B cell (primary cell): ENCODE measurements at regions not wholly inside any gene's neighbourhood (a gene's known extent, or its start where the extent isn't known, plus 50 kb on each side); places are given as distances from the start of the nearest gene placed in this dataset.

Experiments
- ATAC-seq: fragments of 200-7000 bp; cut with Tn5 transposase; one replicate; pipeline ENCODE4 v1.10.0; 2021; ENCODE audit warnings: low read depth, mild to moderate bottlenecking, moderate number of reproducible peaks, moderate library complexity
- CTCF ChIA-PET: fragments of 350-600 bp; sonication (Branson Sonifier 250); formaldehyde crosslinking; loops from one replicate; lab custom pipeline; 2021; ENCODE audit warnings: antibody characterized with exemption, inconsistent platforms; lab: Charles Lee
- POLR2A ChIA-PET: fragments of 350-600 bp; sonication (Branson Sonifier 250); formaldehyde crosslinking; loops from one replicate; lab custom pipeline; 2021; ENCODE audit warnings: antibody characterized with exemption; lab: Charles Lee
- DNase-seq: peaks from one replicate; pipeline ENCODE4 v3.0.0; 2013
- H2AFZ ChIP-seq: 2 replicates; pipeline ENCODE4 v1.6.1; 2012; ENCODE audit warnings: mild to moderate bottlenecking, low read depth, low read length; ENCODE audit not compliant: insufficient read depth, poor library complexity, severe bottlenecking
- H3K27ac ChIP-seq, 2 donors: 1 replicate in 1 of 2; 2 replicates in 1 of 2; pipeline ENCODE4 v1.5.1; 2012 to 2013; ENCODE audit warnings: low read length in 2 of 2, mild to moderate bottlenecking in 2 of 2, moderate library complexity in 1 of 2
- H3K27me3 ChIP-seq, 4 experiments: fragments of 200-600 bp in 1 of 4; sonication (generic) in 1 of 4; replicated peaks in 1 of 4; 1 replicate in 2 of 4; 2 replicates in 2 of 4; pipeline versions ENCODE4 v1.6.1 to v1.7.0; 2013 to 2016; ENCODE audit warnings: low read length in 3 of 4, mild to moderate bottlenecking in 2 of 4, mixed read lengths in 1 of 4, moderate library complexity in 1 of 4; ENCODE audit not compliant: insufficient read depth in 4 of 4, control insufficient read depth in 3 of 4; ENCODE audit errors: control extremely low read depth in 1 of 4
- H3K36me3 ChIP-seq, 2 experiments: replicated peaks in 1 of 2; 1 replicate in 1 of 2; 2 replicates in 1 of 2; pipeline versions ENCODE4 v1.6.1 to v1.7.1; 2013; ENCODE audit warnings: low read length in 1 of 2; ENCODE audit not compliant: insufficient read depth in 2 of 2, control insufficient read depth in 1 of 2; ENCODE audit errors: control extremely low read depth in 1 of 2, extremely low read depth in 1 of 2
- H3K4me1 ChIP-seq, 2 donors: fragments of 200-600 bp in 1 of 2; sonication (generic) in 1 of 2; 1 replicate in 1 of 2; 2 replicates in 1 of 2; pipeline versions ENCODE4 v1.5.1 to v1.6.1; 2013 to 2017; ENCODE audit warnings: low read length in 2 of 2; ENCODE audit not compliant: control insufficient read depth in 2 of 2, insufficient read depth in 2 of 2
- H3K4me2 ChIP-seq: replicated peaks from 2 replicates; pipeline ENCODE3; 2012; ENCODE audit warnings: mild to moderate bottlenecking, low read depth, low read length; ENCODE audit not compliant: poor library complexity, severe bottlenecking
- H3K4me3 ChIP-seq, 5 experiments: fragments of 200-600 bp in 1 of 5; sonication (generic) in 1 of 5; 1 replicate in 3 of 5; 2 replicates in 2 of 5; pipeline versions ENCODE4 v1.5.1 to v1.7.0; 2011 to 2016; ENCODE audit warnings: low read length in 4 of 5, mild to moderate bottlenecking in 4 of 5, low read depth in 2 of 5, control low read depth in 1 of 5, moderate library complexity in 1 of 5; ENCODE audit not compliant: insufficient read depth in 1 of 5; ENCODE audit errors: control extremely low read depth in 1 of 5, extremely low read depth in 1 of 5
- H3K79me2 ChIP-seq: fragments of 200-600 bp; sonication (generic); one replicate; pipeline ENCODE4 v1.6.0; 2016; ENCODE audit warnings: low read length; ENCODE audit not compliant: control insufficient read depth, insufficient read depth
- H3K9ac ChIP-seq: fragments of 200-600 bp; sonication (generic); 2 replicates; pipeline ENCODE4 v1.6.1; 2017; ENCODE audit warnings: mild to moderate bottlenecking, low read length, moderate library complexity
- H3K9me3 ChIP-seq, 3 donors: one replicate each; pipeline versions ENCODE4 v1.6.1 to v1.7.1; 2013; ENCODE audit warnings: low read length in 2 of 3; ENCODE audit not compliant: control insufficient read depth in 2 of 3, insufficient read depth in 1 of 3; ENCODE audit errors: control extremely low read depth in 1 of 3
- H4K20me1 ChIP-seq: 2 replicates; pipeline ENCODE4 v1.6.0; 2012; ENCODE audit warnings: mild to moderate bottlenecking, low read length; ENCODE audit not compliant: insufficient read depth, control insufficient read depth, poor library complexity, severe bottlenecking
- H3K27ac Mint-ChIP-seq: one replicate; pipeline ENCODE4 v1.8.0; 2021; ENCODE audit warnings: mixed read lengths
- H3K27me3 Mint-ChIP-seq: one replicate; pipeline ENCODE4 v1.8.0; 2021; ENCODE audit warnings: mixed read lengths
- H3K4me1 Mint-ChIP-seq: one replicate; pipeline ENCODE4 v1.8.0; 2021; ENCODE audit warnings: mixed read lengths
- H3K4me3 Mint-ChIP-seq: one replicate; pipeline ENCODE4 v1.8.0; 2021; ENCODE audit warnings: mixed read lengths
- H3K9me3 Mint-ChIP-seq: one replicate; pipeline ENCODE4 v1.8.0; 2022; ENCODE audit warnings: mixed read lengths; ENCODE audit not compliant: insufficient read depth
- CTCF ChIP-seq: fragments of 200-600 bp; IDR thresholded peaks from one replicate; pipeline ENCODE4 v1.8.0; 2022; ENCODE audit warnings: antibody characterized with exemption, mild to moderate bottlenecking
- EZH2 ChIP-seq: IDR thresholded peaks from 2 replicates; pipeline ENCODE4 v1.6.1; 2012; ENCODE audit warnings: borderline replicate concordance, low read depth, mild to moderate bottlenecking, moderate library complexity, low read length; ENCODE audit not compliant: insufficient read depth, poor library complexity, severe bottlenecking
- WGBS: methylation state at CpG from one replicate; pipeline ENCODE4 v1.1.5; 2013; ENCODE audit warnings: missing lambda C conversion rate; ENCODE audit not compliant: insufficient coverage; 5-methylcytosine and 5-hydroxymethylcytosine counted together
- intact Hi-C: fragments of 100-400 bp; cut with micrococcal nuclease; formaldehyde crosslinking; loops from one replicate; pipeline ENCODE4 v1.10.0; 2022

- Mint-ChIP-seq H3K4me1 (no peaks in the 10 kb centered on the region), H3K9me3 (peaks cover 4% of the 10 kb centered on the region), H3K27me3 (peaks cover 33% of the 10 kb centered on the region), H3K27ac (no peak overlapping the region), H3K4me3 (no peak overlapping the region)
- WGBS = no CpG with 5 or more reads among the region's 1 CpG
- Histone ChIP-seq H3K4me3 (no peak overlapping the region), H4K20me1 (no peaks in the 10 kb centered on the region), H2AFZ (no peak overlapping the region), H3K9ac (no peak overlapping the region), H3K4me1 (no peaks in the 10 kb centered on the region), H3K79me2 (no peaks in the 10 kb centered on the region), H3K9me3 (peaks cover 0 to 5% (median 0%) of the 10 kb centered on the region in 3 donors), H3K4me2 (no peak overlapping the region), H3K27ac (no peak overlapping the region), H3K36me3 (no peaks in the 10 kb centered on the region), H3K27me3 (no peaks in the 10 kb centered on the region)
- CTCF ChIA-PET = no interaction called here
- no peak for TF ChIP-seq CTCF
- TF ChIP-seq EZH2 = no peak
- ATAC-seq (no peak), DNase-seq (no peak)
- intact Hi-C loops = no loop called here
- POLR2A ChIA-PET = no interaction called here
Observed at GRCh38 chr12:113573148-113573547, 101.5 kb upstream of the LHX5 start.

GRCh38 chr12:113571713-113572112 is 100.0 kb upstream of the LHX5 start:
- ATAC-seq = no peak
- Histone ChIP-seq H2AFZ (no peak overlapping the region), H3K27ac (no peak overlapping the region), H3K4me1 (no peaks in the 10 kb centered on the region), H3K9me3 (peaks cover 0 to 5% (median 0%) of the 10 kb centered on the region in 3 donors), H3K27me3 (no peaks in the 10 kb centered on the region), H3K36me3 (no peaks in the 10 kb centered on the region), H3K79me2 (no peaks in the 10 kb centered on the region), H4K20me1 (no peaks in the 10 kb centered on the region), H3K9ac (no peak overlapping the region), H3K4me3 (no peak overlapping the region), H3K4me2 (no peak overlapping the region)
- H3K27me3 Mint-ChIP-seq = peaks cover 31% of the 10 kb centered on the region
- no peaks in the 10 kb centered on the region for H3K4me1 Mint-ChIP-seq
- 100% methylated on average over 1 of the region's 3 CpGs for WGBS
- H3K4me3 Mint-ChIP-seq = no peak overlapping the region
- TF ChIP-seq EZH2 (no peak), CTCF (no peak)
- ChIA-PET CTCF (no interaction called here), POLR2A (no interaction called here)
- intact Hi-C loops = no loop called here
- peaks cover 4% of the 10 kb centered on the region for H3K9me3 Mint-ChIP-seq
- H3K27ac Mint-ChIP-seq = no peak overlapping the region
- DNase-seq = no peak
